ENCODE measurements at regions not wholly inside any gene's neighbourhood (a gene's known extent, or its start where the extent isn't known, plus 50 kb on each side); places are given as distances from the start of the nearest gene placed in this dataset.
"Not testable (repeated sequence)": the region's sequence is repeated elsewhere in the genome, so short reads cannot be mapped to it uniquely, and the experiment has no call there.

GRCh38 chr13:73544175-73544574, 485.4 kb downstream of the KLF5 start:
- in situ Hi-C loops (cut with MboI; ENCODE audit: low sequenced_read_pairs): no loop called here

GRCh38 chr13:73542446-73542845, 483.6 kb downstream of the KLF5 start:
- in situ Hi-C loops (cut with MboI; ENCODE audit: low sequenced_read_pairs): no loop called here

- in situ Hi-C loops (cut with MboI; ENCODE audit: low sequenced_read_pairs): no loop called here
Observed at GRCh38 chr13:73536865-73537264, 478.1 kb downstream of the KLF5 start.

- in situ Hi-C loops (cut with MboI; ENCODE audit: low sequenced_read_pairs): no loop called here
Observed at GRCh38 chr13:73535341-73535740, 476.5 kb downstream of the KLF5 start.

- in situ Hi-C loops (cut with MboI; ENCODE audit: low sequenced_read_pairs): no loop called here
Observed at GRCh38 chr13:73532987-73533510, 474.2 kb downstream of the KLF5 start.

GRCh38 chr13:73532582-73532981, 473.8 kb downstream of the KLF5 start:
- in situ Hi-C loops (cut with MboI; ENCODE audit: low sequenced_read_pairs): no loop called here

- in situ Hi-C loops (cut with MboI; ENCODE audit: low sequenced_read_pairs): no loop called here
Observed at GRCh38 chr13:73531014-73531413, 472.2 kb downstream of the KLF5 start.

- in situ Hi-C loops (cut with MboI; ENCODE audit: low sequenced_read_pairs): no loop called here
Observed at GRCh38 chr13:73522937-73523336, 464.1 kb downstream of the KLF5 start.

- in situ Hi-C loops (cut with MboI; ENCODE audit: low sequenced_read_pairs): no loop called here
Observed at GRCh38 chr13:73521985-73522524, 463.2 kb downstream of the KLF5 start.

GRCh38 chr13:73521290-73521624, 462.5 kb downstream of the KLF5 start:
- in situ Hi-C loops (cut with MboI; ENCODE audit: low sequenced_read_pairs): no loop called here

GRCh38 chr13:73520566-73521289, 461.9 kb downstream of the KLF5 start:
- in situ Hi-C loops (cut with MboI; ENCODE audit: low sequenced_read_pairs): no loop called here

- in situ Hi-C loops (cut with MboI; ENCODE audit: low sequenced_read_pairs): not testable (repeated sequence)
Observed at GRCh38 chr13:73520135-73520534, 461.3 kb downstream of the KLF5 start.

- in situ Hi-C loops (cut with MboI; ENCODE audit: low sequenced_read_pairs): no loop called here
Observed at GRCh38 chr13:73519396-73520116, 460.8 kb downstream of the KLF5 start.

- in situ Hi-C loops (cut with MboI; ENCODE audit: low sequenced_read_pairs): no loop called here
Observed at GRCh38 chr13:73517766-73518165, 459.0 kb downstream of the KLF5 start.

GRCh38 chr13:73516731-73517130, 457.9 kb downstream of the KLF5 start:
- in situ Hi-C loops (cut with MboI; ENCODE audit: low sequenced_read_pairs): no loop called here

GRCh38 chr13:73514208-73514607, 455.4 kb downstream of the KLF5 start:
- in situ Hi-C loops (cut with MboI; ENCODE audit: low sequenced_read_pairs): no loop called here

GRCh38 chr13:73513751-73514150, 454.9 kb downstream of the KLF5 start:
- in situ Hi-C loops (cut with MboI; ENCODE audit: low sequenced_read_pairs): no loop called here

- in situ Hi-C loops (cut with MboI; ENCODE audit: low sequenced_read_pairs): no loop called here
Observed at GRCh38 chr13:73508841-73509240, 450.0 kb downstream of the KLF5 start.

GRCh38 chr13:73505376-73505890, 446.6 kb downstream of the KLF5 start:
- in situ Hi-C loops (cut with MboI; ENCODE audit: low sequenced_read_pairs): no loop called here

GRCh38 chr13:73499695-73500094, 440.9 kb downstream of the KLF5 start:
- in situ Hi-C loops (cut with MboI; ENCODE audit: low sequenced_read_pairs): no loop called here

- in situ Hi-C loops (cut with MboI; ENCODE audit: low sequenced_read_pairs): no loop called here
Observed at GRCh38 chr13:73497430-73497829, 438.6 kb downstream of the KLF5 start.

GRCh38 chr13:73496711-73497110, 437.9 kb downstream of the KLF5 start:
- in situ Hi-C loops (cut with MboI; ENCODE audit: low sequenced_read_pairs): no loop called here

Data from HL-60/S4 (cell line).